Right lobe of liver (tissue), 6 donors: ENCODE measurements at regions not wholly inside any gene's neighbourhood (a gene's known extent, or its start where the extent isn't known, plus 50 kb on each side); places are given as distances from the start of the nearest gene placed in this dataset.

Experiments used
- ATAC-seq, 4 donors: fragments of 200-7000 bp; cut with Tn5 transposase; one replicate each; pipeline ENCODE4 v1.9.1; 2020; ENCODE audit warnings: mild to moderate bottlenecking in 4 of 4, moderate library complexity in 4 of 4
- DNase-seq, 3 donors: peaks; one replicate each; pipeline ENCODE4 v3.0.0-alpha.2; 2020
- H3K27ac ChIP-seq, 3 donors: fragments of 200-600 bp; one replicate each; pipeline ENCODE4 v1.8.0; 2022
- H3K27me3 ChIP-seq, 2 donors: fragments of 200-600 bp; one replicate each; pipeline ENCODE4 v1.8.0; 2022
- H3K36me3 ChIP-seq, 4 donors: fragments of 200-600 bp; sonication (generic) in 1 of 4; one replicate each; pipeline versions ENCODE4 v1.5.1 to v1.8.0; 2017 to 2022; ENCODE audit warnings: control low read depth in 1 of 4
- H3K4me1 ChIP-seq, 4 donors: fragments of 200-600 bp; sonication (generic) in 1 of 4; one replicate each; pipeline versions ENCODE4 v1.5.1 to v1.8.0; 2017 to 2022; ENCODE audit warnings: control low read depth in 1 of 4
- H3K4me3 ChIP-seq, 3 donors: fragments of 200-600 bp; one replicate each; pipeline ENCODE4 v1.8.0; 2022
- H3K9me3 ChIP-seq, 4 donors: fragments of 200-600 bp; sonication (generic) in 1 of 4; one replicate each; pipeline versions ENCODE4 v1.5.1 to v1.8.0; 2017 to 2022; ENCODE audit warnings: control low read depth in 1 of 4
- POLR2A ChIP-seq: fragments of 450-650 bp; IDR thresholded peaks from one replicate; pipeline ENCODE4 v1.6.1; 2017; ENCODE audit warnings: antibody characterized with exemption, mild to moderate bottlenecking
- WGBS: methylation state at CpG from one replicate; pipeline ENCODE4 v1.1.6; 2018; ENCODE audit warnings: low coverage, low lambda C conversion rate; ENCODE audit not compliant: insufficient coverage; ENCODE audit errors: missing lambda C conversion rate; 5-methylcytosine and 5-hydroxymethylcytosine counted together
- intact Hi-C, 2 donors: fragments of 100-400 bp; cut with DNase I; formaldehyde crosslinking; loops; one replicate each; pipeline versions ENCODE4 v1.11.2 to v1.14.1; 2022
- TF ChIP-seq, protein P1 (sequence below), 4 donors: fragments of 200-600 bp in 3 of 4; fragments of 450-650 bp in 1 of 4; IDR thresholded peaks; one replicate each; pipeline versions ENCODE4 v1.5.1 to v1.8.0; 2016 to 2022; ENCODE audit warnings: antibody characterized with exemption in 4 of 4, mild to moderate bottlenecking in 2 of 4
- donor health status: DM: no; HTN: yes; CAD: no.
- donor health status: DM: no; HTN: no; CAD: no.
- donor health status: DM: no; HTN: no; CAD: no.
- donor health status: DM: no; HTN: yes; CAD: no.
- donor health status: DM: no; HTN: yes; CAD: no.

DNA sequence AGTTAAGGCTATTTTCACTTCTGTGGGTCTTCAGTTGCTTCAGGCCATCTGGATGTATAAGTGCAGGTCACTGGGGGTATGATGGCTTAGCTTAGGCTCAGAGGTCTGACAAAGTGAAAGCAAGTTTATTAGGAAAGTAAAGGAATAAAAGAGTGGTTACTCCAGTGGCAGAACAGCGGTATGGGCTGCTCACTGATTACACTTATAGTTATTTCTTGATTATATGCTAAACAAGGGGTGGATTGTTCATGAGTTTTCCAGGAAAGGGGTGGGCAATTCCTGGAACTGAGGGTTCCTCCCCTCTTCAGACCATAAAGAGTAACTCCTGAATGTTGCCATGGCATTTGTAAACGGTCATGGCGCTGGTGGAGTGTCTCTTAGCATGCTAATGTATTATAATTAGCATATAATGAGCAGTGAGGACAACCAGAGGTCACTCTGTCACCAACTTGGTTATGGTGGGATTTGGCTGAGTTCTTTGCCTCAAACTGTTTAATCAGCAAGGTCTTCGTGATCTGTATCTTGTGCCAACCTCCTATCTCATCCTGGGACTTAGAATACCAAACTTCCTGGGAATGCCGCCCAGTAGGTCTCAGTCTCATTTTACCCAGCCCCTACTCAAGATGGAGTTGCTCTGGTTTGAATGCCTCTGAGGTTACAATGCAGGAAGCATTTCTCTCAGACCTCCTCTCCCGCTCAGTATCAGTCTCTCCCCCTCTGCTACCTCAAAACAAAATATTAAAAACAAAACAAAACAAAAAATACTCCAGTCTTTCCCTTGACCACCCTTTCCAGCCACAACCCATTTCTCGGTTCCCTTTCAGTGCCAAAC is 71.3 kb upstream of the SLC22A11 start:
- intact Hi-C loops: no loop called here
- no peaks in the 10 kb centered on the region for H3K9me3 ChIP-seq
- no peaks in the 10 kb centered on the region for H3K27me3 ChIP-seq
- no peaks in the 10 kb centered on the region for H3K36me3 ChIP-seq
- WGBS: 46% methylated on average over 7 of the region's 7 CpGs
- no peaks in the 10 kb centered on the region for H3K4me1 ChIP-seq
- H3K4me3 ChIP-seq: no peak overlapping the region
- no peak overlapping the region for H3K27ac ChIP-seq
- DNase-seq (no peak), ATAC-seq (no peak)
- TF ChIP-seq, protein P1, sequence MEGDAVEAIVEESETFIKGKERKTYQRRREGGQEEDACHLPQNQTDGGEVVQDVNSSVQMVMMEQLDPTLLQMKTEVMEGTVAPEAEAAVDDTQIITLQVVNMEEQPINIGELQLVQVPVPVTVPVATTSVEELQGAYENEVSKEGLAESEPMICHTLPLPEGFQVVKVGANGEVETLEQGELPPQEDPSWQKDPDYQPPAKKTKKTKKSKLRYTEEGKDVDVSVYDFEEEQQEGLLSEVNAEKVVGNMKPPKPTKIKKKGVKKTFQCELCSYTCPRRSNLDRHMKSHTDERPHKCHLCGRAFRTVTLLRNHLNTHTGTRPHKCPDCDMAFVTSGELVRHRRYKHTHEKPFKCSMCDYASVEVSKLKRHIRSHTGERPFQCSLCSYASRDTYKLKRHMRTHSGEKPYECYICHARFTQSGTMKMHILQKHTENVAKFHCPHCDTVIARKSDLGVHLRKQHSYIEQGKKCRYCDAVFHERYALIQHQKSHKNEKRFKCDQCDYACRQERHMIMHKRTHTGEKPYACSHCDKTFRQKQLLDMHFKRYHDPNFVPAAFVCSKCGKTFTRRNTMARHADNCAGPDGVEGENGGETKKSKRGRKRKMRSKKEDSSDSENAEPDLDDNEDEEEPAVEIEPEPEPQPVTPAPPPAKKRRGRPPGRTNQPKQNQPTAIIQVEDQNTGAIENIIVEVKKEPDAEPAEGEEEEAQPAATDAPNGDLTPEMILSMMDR (IDR thresholded peaks at IDR 0.05): no peak
- TF ChIP-seq POLR2A: no peak

DNA sequence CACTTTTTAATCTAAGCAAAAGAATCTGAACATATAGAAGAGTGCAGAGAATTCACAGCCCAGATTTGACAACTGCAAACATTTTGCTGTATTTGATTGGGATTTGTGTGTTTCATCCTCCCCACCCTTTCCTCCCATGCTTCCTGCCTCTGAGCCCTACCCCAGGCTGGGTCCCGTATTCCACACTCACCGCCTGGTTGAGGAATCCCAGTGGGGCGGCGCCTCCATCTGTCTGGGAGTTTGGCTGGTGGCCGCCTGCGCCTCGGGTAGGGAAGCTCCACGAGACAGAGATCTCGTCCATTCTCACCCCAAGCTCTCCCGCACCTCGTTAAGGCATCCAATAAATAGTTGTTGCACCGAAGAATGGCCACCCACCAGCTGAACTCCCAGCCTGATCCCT is 70.7 kb upstream of the SLC22A11 start:
- H3K27ac ChIP-seq: no peak overlapping the region
- ATAC-seq (no peak), DNase-seq (no peak)
- H3K27me3 ChIP-seq: no peaks in the 10 kb centered on the region
- WGBS: 56% methylated on average over 4 of the region's 12 CpGs
- no peaks in the 10 kb centered on the region for H3K4me1 ChIP-seq
- H3K4me3 ChIP-seq: no peak overlapping the region
- no peak for TF ChIP-seq POLR2A
- TF ChIP-seq, protein P1 (IDR thresholded peaks at IDR 0.05): no peak
- intact Hi-C loops: no loop called here
- H3K9me3 ChIP-seq: no peaks in the 10 kb centered on the region
- H3K36me3 ChIP-seq: no peaks in the 10 kb centered on the region

DNA sequence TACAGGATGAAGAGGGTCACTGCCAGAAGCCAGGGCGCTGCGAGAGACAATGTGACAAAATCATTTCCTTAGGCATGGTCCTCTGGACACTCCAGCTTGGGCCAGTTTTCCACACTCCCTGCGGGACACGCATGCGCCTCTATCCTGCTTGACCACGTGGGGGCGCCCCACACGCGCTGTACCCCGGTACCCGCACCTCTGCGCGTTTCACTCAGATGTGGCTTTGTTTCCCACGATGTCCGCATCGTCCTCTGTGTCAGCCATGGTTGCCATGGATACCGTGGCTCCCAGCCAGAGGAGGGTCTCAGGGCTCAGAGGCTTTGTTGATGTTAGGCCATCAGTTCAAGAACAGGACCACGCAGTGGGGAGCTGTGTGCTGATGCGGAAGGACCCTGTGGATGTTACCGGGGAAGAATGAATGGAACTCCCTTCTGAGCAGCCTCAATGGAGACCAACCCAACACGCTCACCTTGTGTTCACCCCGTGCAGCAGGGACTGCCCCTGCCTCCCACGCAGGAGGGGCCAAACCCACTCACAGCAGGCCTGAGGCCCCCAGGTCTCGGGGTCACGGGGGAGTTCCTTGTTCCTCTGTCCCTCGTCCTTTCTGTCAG is 65.8 kb upstream of the SLC22A11 start:
- Histone ChIP-seq H3K27ac (no peak overlapping the region), H3K36me3 (no peaks in the 10 kb centered on the region), H3K9me3 (no peaks in the 10 kb centered on the region), H3K4me3 (no peak overlapping the region), H3K27me3 (no peaks in the 10 kb centered on the region), H3K4me1 (no peaks in the 10 kb centered on the region)
- ATAC-seq (peak; percentile 70 to 81 (median 72)), DNase-seq (peak; percentile 53 to 64 (median 59))
- intact Hi-C loops: no loop called here
- WGBS: 5% methylated on average over 15 of the region's 26 CpGs
- no peak for TF ChIP-seq POLR2A
- TF ChIP-seq, protein P1 (IDR thresholded peaks at IDR 0.05): peak; percentile 36 to 68 (median 46)

GRCh38 chr11:64490562-64491216 is 65.1 kb upstream of the SLC22A11 start:
- intact Hi-C loops: no loop called here
- TF ChIP-seq POLR2A: no peak
- TF ChIP-seq, protein P1 (IDR thresholded peaks at IDR 0.05): no peak
- DNase-seq: no peak
- Histone ChIP-seq H3K27ac (no peak overlapping the region), H3K9me3 (no peaks in the 10 kb centered on the region), H3K4me3 (no peak overlapping the region), H3K27me3 (no peaks in the 10 kb centered on the region), H3K36me3 (no peaks in the 10 kb centered on the region), H3K4me1 (no peaks in the 10 kb centered on the region)
- no peak for ATAC-seq
- 53% methylated on average over 15 of the region's 22 CpGs for WGBS
